ENCODE measurements at regions not wholly inside any gene's neighbourhood (a gene's known extent, or its start where the extent isn't known, plus 50 kb on each side); places are given as distances from the start of the nearest gene placed in this dataset.

GRCh38 chr1:234838182-234838581 is 228.2 kb upstream of the IRF2BP2 start:
- TF ChIP-seq USF2 (IDR thresholded peaks at IDR 0.05; ENCODE audit: low read depth, low read length) (no peak), USF2 (CRISPR knock-in tag; IDR thresholded peaks at IDR 0.05; ENCODE audit: borderline replicate concordance) (no peak), ZZZ3 (CRISPR knock-in tag; IDR thresholded peaks at IDR 0.05; ENCODE audit: borderline replicate concordance) (no peak), FIP1L1 (IDR thresholded peaks at IDR 0.05; ENCODE audit: borderline replicate concordance, insufficient read depth, low read depth, low read length) (no peak)
